ENCODE measurements at regions not wholly inside any gene's neighbourhood (a gene's known extent, or its start where the extent isn't known, plus 50 kb on each side); places are given as distances from the start of the nearest gene placed in this dataset.
"Not testable (repeated sequence)": the region's sequence is repeated elsewhere in the genome, so short reads cannot be mapped to it uniquely, and the experiment has no call there.

DNA sequence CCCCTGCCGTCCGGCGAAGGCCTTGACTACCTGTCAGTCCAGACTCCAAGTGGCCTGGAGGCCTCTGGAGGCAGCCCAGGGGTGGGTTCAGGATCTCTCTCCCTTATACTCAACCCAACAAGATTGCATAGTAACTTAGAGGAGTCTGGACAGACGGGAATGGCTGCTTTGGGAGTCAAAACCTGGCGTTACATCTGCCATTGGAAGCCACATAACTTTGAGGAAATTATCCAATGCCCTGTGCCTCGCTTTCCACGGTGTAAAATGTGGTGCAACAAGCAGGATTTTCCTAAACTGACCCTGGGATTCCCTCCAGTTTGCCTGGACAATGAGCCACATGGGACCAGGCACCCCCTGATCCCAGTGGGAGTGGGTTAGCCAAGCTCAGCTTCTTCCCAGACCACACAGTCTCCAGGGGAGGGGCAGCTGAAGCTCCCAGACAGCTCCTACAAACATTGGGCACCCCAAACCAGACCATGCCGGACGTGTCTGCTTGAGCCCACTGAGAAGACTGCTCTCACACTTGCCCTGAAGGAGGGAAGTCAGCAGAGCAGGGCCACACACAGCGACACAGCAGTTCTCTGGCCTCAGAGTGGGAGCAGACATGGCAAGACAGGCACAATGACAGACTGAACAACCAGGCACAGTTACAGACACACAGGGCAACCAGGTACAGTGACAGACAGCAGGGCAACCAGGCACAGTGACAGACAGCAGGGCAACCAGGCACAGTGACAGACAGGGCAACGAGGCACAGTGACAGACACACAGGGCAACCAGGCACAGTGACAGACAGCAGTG, 65.6 kb upstream of the RAB6C start:
- no peaks in the 10 kb centered on the region for H3K4me1 ChIP-seq
- peaks cover 14% of the 10 kb centered on the region for H3K9me3 ChIP-seq
- H3K27me3 ChIP-seq = no peaks in the 10 kb centered on the region
- TF ChIP-seq Cebpa-rat (IDR thresholded peaks at IDR 0.05) = no peak
- no peak overlapping the region for H3K4me3 ChIP-seq
- H3K36me3 ChIP-seq = no peaks in the 10 kb centered on the region
- no peaks in the 10 kb centered on the region for H4K20me1 ChIP-seq
- H3K27ac ChIP-seq = peak overlapping the region; percentile 13; the same call in 1 of the 2 replicates
- H3K4me2 ChIP-seq = no peak overlapping the region
- no peak overlapping the region for H3K9ac ChIP-seq

DNA sequence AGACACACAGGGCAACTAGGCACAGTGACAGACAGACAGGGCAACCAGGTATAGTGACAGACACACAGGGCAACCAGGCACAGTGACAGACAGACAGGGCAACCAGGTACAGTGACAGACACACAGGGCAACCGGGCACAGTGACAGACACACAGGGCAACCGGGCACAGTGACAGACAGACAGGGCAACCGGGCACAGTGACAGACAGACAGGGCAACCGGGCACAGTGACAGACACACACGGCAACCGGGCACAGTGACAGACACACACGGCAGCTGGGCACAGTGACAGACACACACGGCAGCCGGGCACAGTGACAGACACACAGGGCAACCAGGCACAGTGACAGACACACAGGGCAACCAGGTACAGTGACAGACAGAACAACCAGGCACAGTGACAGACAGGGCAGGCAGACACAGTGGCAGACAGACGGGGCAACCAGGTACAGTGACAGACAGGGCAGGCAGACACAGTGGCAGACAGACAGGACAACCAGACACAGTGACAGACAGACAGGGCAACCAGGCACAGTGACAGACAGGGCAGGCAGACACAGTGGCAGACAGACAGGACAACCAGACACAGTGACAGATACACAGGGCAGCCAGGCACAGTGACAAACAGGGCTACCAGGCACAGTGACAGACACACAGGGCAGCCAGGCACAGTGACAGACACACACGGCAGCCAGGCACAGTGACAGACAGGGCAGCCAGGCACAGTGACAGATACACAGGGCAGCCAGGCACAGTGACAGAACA, 64.7 kb upstream of the RAB6C start:
- Histone ChIP-seq H3K4me1 (no peaks in the 10 kb centered on the region), H3K36me3 (no peaks in the 10 kb centered on the region), H3K4me3 (no peak overlapping the region), H3K27me3 (no peaks in the 10 kb centered on the region), H3K27ac (0 out of 2 replicates have a peak overlapping the region, but pooled peaks have one; percentile 13), H3K4me2 (no peak overlapping the region), H3K9me3 (peaks cover 23% of the 10 kb centered on the region), H4K20me1 (no peaks in the 10 kb centered on the region), H3K9ac (no peak overlapping the region)
- TF ChIP-seq Cebpa-rat (IDR thresholded peaks at IDR 0.05) = no peak

DNA sequence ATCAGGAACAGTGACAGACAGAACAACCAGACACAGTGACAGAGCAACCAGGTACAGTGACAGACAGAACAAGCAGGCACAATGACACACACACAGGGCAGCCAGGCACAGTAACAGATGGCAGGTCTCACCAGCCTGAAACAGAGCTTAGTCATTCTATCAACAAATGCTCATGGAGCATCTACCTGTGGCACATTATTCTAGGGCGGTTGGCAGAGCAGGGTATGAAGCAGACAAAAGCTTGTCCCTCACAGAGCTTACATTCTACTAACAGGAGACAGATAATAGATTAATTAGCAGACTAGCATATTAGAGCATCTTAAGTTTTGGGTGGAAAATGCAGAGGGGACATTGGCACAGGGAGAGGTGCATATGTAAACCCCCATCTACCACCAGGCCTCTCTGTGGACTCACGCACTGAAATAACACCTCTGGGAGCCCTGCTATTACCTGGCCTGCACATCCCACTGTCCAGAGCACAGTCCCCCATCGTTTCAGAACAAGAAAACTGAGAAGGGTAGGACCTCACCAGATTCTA, 64.1 kb upstream of the RAB6C start:
- Histone ChIP-seq H3K9me3 (peaks cover 23% of the 10 kb centered on the region), H3K4me1 (no peaks in the 10 kb centered on the region), H3K36me3 (no peaks in the 10 kb centered on the region), H3K27ac (no peak overlapping the region), H3K4me2 (no peak overlapping the region), H3K4me3 (no peak overlapping the region), H3K27me3 (no peaks in the 10 kb centered on the region), H4K20me1 (no peaks in the 10 kb centered on the region), H3K9ac (no peak overlapping the region)
- TF ChIP-seq Cebpa-rat (IDR thresholded peaks at IDR 0.05) = no peak

DNA sequence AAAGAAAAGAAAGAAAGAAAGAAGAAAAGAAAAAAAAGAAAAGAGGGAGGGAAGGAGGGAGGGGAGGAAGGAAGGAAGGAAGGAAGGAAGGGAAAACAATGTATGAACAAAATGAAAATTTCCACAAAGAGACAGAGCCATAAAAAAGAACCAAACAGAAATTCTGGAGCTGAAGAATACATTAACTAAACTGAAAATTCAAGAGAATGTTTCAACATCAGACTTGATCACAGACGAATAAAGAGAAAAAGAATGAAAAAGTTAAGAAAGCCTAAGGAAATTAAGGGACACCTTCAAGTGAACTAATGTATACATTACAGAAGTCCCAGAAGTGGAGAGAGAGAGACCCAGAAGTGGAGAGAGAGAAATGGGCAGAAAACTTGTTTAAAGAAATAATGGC, 60.9 kb upstream of the RAB6C start:
- H3K27me3 ChIP-seq = no peaks in the 10 kb centered on the region
- no peaks in the 10 kb centered on the region for H4K20me1 ChIP-seq
- H3K36me3 ChIP-seq = no peaks in the 10 kb centered on the region
- no peak overlapping the region for H3K4me3 ChIP-seq
- TF ChIP-seq Cebpa-rat (IDR thresholded peaks at IDR 0.05) = no peak
- H3K27ac ChIP-seq = no peak overlapping the region
- peaks cover 23% of the 10 kb centered on the region for H3K9me3 ChIP-seq
- peaks cover 12% of the 10 kb centered on the region for H3K4me1 ChIP-seq
- H3K4me2 ChIP-seq = no peak overlapping the region
- no peak overlapping the region for H3K9ac ChIP-seq

DNA sequence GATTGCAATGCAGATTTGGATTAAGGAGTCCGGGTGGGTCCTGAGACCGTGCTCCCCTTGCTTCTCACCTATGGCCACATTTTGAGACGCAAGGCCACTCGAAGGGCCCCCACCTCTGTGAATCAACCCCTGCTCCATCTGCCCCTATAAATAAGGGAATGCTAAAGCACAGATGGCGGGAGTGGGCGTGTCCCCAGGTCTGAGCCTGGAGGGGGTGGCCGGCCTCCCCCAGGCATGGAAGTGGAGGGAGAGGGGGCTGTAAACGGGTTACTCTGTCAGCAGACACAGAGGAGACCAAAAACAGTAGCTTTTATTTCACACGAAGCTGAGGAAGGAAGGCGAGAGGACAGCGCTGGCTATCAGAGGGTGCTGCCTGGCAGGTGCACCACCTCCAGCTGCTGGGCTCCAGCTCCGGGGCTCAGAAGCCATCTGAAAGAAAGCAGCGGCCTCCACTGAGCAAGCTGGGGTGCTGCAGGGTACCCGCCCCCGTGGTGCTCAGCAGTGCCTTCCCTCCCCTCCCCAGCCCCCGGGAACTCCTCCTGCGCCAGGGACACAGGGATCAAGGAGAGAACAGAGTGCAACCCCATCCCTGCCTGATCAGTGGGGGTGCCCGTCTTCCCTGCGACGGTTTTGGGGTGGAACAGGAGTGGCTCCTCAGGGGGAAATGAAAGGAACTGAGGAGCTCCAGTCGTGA, 56.7 kb upstream of the RAB6C start:
- Histone ChIP-seq H3K4me2 (peak overlapping the region; percentile 75), H3K36me3 (no peaks in the 10 kb centered on the region), H3K27ac (no peak overlapping the region), H3K9ac (no peak overlapping the region), H4K20me1 (no peaks in the 10 kb centered on the region), H3K4me1 (peaks cover 23% of the 10 kb centered on the region), H3K9me3 (peaks cover 20% of the 10 kb centered on the region), H3K4me3 (no peak overlapping the region), H3K27me3 (no peaks in the 10 kb centered on the region)
- TF ChIP-seq Cebpa-rat (IDR thresholded peaks at IDR 0.05) = no peak

DNA sequence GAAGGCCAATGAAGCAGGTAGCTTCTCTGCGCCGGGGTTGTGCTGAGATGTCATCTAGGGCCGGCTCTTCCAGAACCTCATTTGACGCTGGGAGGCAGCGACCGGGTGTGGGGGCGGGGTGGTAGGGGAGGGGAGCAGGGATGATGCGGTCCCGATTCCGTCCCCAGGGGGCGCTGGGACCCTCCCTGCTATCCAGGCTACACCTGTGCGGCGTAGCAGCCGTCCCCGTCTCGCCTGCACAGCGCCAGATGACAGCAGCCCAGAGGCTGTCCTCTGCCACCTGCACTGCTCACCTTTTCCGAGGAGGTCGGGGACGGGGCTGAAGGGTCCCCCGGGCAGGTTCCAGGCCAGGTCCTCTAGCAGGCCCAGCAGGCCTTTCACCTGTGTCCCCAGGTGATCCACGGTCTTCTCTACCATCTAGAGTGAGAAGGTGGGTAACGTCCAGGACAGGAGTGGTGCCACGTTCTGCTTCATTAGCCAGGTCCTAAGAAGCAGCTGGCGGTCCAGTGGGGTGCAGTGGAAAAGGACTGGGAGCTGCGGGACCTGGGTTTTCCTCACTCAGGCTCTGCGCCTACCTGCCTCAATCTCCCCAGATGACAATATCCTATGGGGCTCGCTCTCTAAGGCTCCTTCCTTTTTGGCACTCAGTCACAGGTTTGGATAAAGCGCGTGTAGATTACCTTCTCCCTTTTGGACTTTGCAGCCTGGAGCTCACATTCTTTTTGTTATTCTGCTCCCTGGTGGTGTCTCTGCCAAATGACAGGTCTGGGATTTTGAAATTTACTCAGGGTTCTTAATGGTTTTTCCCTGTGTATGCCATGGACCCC, 56.0 kb upstream of the RAB6C start:
- TF ChIP-seq Cebpa-rat (IDR thresholded peaks at IDR 0.05) = no peak
- peak overlapping the region; percentile 23; the same call in 1 of the 2 replicates for H3K4me3 ChIP-seq
- peaks cover 13% of the 10 kb centered on the region for H3K9me3 ChIP-seq
- peak overlapping the region; percentile 75 for H3K4me2 ChIP-seq
- H3K27ac ChIP-seq = no peak overlapping the region
- H3K27me3 ChIP-seq = no peaks in the 10 kb centered on the region
- H4K20me1 ChIP-seq = no peaks in the 10 kb centered on the region
- no peak overlapping the region for H3K9ac ChIP-seq
- H3K36me3 ChIP-seq = no peaks in the 10 kb centered on the region
- peaks cover 23% of the 10 kb centered on the region for H3K4me1 ChIP-seq

DNA sequence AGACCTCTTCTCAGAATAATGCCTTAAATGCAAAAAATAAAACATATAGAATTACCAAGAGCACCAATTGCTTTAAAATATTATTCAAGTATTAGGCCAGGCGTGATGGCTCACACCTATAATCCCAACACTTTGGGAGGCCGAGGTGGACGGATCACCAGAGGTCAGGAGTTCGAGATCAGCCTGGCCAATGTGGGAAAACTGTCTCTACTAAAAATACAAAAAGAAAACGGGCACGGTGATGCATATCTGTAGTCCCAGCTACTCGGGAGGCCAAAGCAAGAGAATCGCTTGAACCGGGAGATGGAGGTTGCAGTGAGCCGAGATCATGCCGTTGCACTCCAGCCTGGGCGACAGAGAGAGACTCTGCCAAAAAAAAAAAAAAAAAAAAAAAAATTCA, 55.4 kb upstream of the RAB6C start:
- not testable (repeated sequence) for H3K9me3 ChIP-seq, H4K20me1 ChIP-seq, H3K27me3 ChIP-seq, H3K4me3 ChIP-seq, H3K36me3 ChIP-seq, H3K27ac ChIP-seq, H3K4me2 ChIP-seq, H3K9ac ChIP-seq
- H3K4me1 ChIP-seq = peaks cover 23% of the 10 kb centered on the region

DNA sequence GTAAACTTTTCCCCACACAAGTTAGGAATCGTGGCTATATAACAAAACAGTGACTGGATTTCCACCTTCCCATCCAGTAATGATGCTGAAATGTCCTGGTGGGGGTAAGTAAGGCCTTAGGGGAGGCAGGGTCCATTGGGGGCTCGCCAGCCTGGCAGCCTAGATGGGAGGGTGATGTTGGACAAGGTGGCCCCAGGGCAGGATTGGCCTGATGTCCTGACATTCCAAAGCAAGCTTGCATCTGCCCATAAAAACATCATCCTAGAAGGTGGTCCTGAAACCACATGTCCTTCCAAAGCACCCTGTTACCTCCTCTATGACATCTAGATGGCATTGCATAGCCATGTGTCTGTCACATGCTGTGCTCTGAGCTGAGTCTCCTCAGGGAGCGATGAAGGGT, 54.1 kb upstream of the RAB6C start:
- H3K9ac ChIP-seq = 0 out of 2 replicates have a peak overlapping the region, but pooled peaks have one; percentile 6

DNA sequence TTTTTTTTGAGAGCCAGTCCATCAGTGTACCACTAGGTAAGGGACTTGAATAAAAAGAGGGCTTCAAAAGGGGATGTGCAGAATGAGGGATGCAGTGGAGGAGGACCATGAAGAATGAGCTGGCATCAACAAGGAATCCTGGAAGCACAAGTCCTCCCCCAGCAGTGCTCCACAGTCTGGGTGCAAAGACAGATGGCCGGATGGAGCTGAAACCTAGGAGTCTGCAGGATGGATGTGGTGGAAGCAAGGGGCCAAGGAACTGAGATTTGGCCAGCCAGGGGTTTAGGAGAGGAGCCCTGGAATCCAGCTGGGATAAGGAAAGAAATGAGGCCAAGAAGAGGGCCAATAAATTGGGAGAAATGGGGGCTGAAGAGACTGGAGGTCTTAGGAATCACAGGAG, 51.8 kb upstream of the RAB6C start:
- Histone ChIP-seq H3K4me3 (no peak overlapping the region), H3K4me1 (peaks cover 26% of the 10 kb centered on the region), H3K9me3 (no peaks in the 10 kb centered on the region), H3K4me2 (no peak overlapping the region), H3K27ac (no peak overlapping the region), H3K36me3 (no peaks in the 10 kb centered on the region), H4K20me1 (no peaks in the 10 kb centered on the region), H3K27me3 (no peaks in the 10 kb centered on the region), H3K9ac (no peak overlapping the region)
- no peak for TF ChIP-seq Cebpa-rat (IDR thresholded peaks at IDR 0.05)

More for the DNA sequence above, 54.1 kb upstream of the RAB6C start:
- TF ChIP-seq Cebpa-rat (IDR thresholded peaks at IDR 0.05) = no peak
- H3K36me3 ChIP-seq = no peaks in the 10 kb centered on the region
- no peaks in the 10 kb centered on the region for H4K20me1 ChIP-seq
- H3K4me3 ChIP-seq = no peak overlapping the region
- peak overlapping the region; percentile 36 for H3K4me2 ChIP-seq
- H3K27me3 ChIP-seq = no peaks in the 10 kb centered on the region
- H3K9me3 ChIP-seq = no peaks in the 10 kb centered on the region
- peaks cover 23% of the 10 kb centered on the region for H3K4me1 ChIP-seq
- no peak overlapping the region for H3K27ac ChIP-seq

Measured in BLaER1 (cell line).